ENCODE measurements at regions not wholly inside any gene's neighbourhood (a gene's known extent, or its start where the extent isn't known, plus 50 kb on each side); places are given as distances from the start of the nearest gene placed in this dataset.
A peak's percentile ranks its signal among the peaks of the same experiment; 100 is the strongest.

GRCh38 chr1:182293119-182293589, 98.4 kb downstream of the GLUL start:
- no peak for DNase-seq

DNA sequence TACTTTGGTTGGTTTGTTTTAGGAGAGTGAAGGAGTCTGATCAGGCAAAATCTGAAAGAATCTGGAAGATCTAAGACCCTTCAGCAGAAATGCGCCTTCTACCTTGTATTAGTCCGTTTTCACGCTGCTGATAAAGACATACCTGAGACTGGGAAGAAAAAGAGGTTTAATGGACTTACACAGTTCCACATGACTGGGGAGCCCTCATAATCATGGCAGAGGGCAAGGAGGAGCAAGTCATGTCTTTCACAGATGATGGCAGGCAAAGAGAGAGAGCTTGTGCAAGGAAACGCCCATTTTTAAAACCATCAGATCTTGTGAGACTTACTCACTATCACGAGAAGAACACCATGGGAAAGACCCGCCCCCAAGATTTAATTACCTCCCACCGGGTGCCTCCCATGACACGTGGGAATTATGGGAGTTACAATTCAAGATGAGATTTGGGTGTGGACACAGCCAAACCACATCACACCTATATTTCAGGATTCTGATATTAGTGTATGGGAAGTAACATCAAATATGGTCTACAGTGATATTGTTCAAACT, 99.3 kb downstream of the GLUL start:
- DNase-seq = no peak

DNA sequence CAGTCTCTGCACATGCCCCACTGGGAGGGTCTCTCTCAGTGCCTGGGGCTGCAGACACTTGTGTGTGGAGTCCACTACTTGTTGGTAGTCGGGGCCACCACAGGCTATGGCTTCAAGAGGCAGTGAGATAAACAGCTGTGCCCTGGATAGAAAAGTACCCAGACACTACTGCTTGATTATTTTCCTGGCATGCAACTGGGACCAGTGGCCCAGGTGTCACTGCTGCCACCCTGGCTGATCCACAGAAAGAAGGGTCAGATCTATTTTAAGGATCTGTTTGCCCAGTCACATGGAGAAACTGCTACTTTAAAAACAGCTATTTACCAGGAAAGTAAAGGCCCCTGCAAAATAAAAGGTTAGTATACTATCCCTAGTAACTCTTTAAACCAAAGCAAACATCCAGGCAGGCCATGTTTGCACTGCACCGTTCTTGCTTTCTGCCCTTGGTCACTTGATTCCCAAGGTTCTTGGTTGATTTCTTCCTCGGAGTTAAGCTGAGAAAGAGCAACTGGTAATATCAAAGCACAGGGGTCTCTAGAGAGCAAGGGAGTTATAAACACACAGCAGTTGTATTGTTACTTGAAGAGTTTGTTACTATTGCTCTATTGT, 99.9 kb downstream of the GLUL start:
- no peak for DNase-seq

- DNase-seq = no peak
Observed at GRCh38 chr1:182288749-182289604, 102.6 kb downstream of the GLUL start.

- no peak for DNase-seq
Observed at GRCh38 chr1:182286761-182287160, 104.8 kb downstream of the GLUL start.

- DNase-seq = no peak
Observed at GRCh38 chr1:182283746-182284544, 107.6 kb downstream of the GLUL start.

- DNase-seq = no peak
Observed at GRCh38 chr1:182281541-182281940, 110.0 kb downstream of the GLUL start.

DNA sequence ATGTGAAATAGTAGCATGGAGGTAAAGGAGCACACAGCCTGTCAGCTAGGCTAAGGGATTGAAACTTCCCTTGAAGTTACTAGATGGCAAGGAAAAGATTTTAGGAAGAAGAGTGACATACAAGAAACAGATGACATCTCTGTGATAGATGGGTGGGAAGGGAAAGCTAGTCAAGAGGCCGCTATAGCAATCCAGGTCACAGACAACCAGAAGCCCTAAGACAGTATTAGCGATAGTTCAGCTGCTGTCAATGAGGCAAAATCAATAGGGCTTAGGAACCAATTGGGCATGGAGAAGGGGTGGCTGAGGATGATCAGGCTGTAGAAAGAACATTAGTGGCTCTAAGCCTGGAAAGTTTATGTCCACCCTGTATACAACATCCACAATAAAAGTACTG, 111.1 kb downstream of the GLUL start:
- DNase-seq = no peak

DNA sequence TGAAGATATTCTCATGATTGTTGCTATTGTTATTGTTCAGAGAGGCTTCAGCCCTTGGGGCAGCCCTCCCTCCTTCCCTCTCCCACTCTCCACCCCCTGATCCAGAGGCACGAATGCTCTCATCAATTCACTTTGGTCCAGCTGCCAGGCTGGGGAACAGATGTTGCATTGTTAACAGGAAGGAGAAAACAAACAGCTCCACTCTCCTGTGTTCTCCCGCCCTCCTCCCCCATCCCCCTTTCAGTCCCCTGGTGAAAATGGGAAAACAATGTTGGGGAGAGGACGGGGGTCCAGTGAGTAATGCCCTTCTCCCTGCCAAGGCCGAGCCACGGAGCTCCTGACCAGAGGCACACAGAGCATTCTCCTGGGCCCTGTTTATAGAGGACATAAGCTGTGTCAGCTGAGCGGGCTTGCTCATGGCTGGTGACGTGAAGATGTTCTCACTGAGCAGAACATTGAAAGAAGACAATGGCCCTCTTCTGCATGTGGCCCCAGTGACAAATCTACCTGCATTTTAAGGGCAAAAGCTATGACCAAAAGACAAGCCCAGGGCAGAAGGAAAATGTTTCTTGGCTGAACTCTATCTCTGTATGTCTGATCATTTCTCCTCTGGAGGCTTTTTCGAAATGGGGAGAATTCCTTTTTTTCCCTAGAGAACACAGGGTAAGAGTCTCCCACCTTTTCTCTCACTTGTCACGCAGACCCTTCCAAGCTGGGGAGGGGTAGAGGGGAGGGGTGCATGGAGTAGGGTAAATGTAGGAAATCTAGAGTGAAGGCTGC, 111.7 kb downstream of the GLUL start:
- peak; percentile 70 for DNase-seq

DNA sequence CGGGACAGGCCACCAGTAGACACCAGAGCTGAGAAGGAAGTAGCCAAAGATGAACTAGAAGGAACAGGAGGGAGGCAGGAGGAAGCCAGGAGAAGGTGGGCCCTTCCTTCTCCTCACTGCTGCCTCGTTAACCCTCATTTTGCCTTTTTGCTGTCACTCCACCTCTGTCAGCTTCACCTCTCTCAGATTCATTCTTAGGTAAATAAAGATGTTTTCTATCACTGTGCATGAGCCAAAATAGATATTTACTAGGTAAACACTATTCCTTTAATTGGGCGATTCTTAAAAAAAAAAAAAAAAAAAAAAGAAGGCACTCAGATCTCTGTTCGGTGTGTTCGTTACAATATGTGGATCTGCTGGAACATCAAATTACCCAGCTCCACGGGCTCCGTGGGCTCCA, 112.3 kb downstream of the GLUL start:
- DNase-seq = peak; percentile 70

GRCh38 chr1:182278144-182279054, 113.2 kb downstream of the GLUL start:
- DNase-seq = no peak

- DNase-seq = no peak
Observed at GRCh38 chr1:182275271-182275670, 116.3 kb downstream of the GLUL start.

DNA sequence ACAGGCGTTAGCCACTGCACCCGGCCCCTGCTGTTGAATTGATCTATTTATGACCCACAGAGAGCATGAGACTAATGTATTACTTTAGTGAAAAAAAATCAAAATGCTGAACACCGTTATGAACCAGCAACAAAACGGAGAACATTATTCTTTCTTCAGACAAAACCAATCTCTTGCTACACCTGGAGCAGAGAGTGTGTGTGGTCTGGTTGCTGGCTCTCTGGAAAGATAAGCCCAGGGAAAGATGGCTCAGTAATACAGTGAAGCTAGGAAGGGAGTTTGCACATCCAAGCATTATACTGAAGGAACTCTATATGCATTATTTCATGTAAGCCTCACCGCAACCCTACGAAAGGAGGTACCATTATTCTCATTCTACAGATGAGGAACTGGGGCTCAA, 117.0 kb downstream of the GLUL start:
- no peak for DNase-seq

GRCh38 chr1:182270731-182271130, 120.9 kb downstream of the GLUL start:
- no peak for DNase-seq

- DNase-seq = no peak
Observed at GRCh38 chr1:182269097-182269496, 122.5 kb downstream of the GLUL start.

- DNase-seq = no peak
Observed at GRCh38 chr1:182268669-182269068, 122.9 kb downstream of the GLUL start.

GRCh38 chr1:182264185-182264584, 127.4 kb downstream of the GLUL start:
- DNase-seq = no peak

GRCh38 chr1:182263706-182264105, 127.9 kb downstream of the GLUL start:
- no peak for DNase-seq

DNA sequence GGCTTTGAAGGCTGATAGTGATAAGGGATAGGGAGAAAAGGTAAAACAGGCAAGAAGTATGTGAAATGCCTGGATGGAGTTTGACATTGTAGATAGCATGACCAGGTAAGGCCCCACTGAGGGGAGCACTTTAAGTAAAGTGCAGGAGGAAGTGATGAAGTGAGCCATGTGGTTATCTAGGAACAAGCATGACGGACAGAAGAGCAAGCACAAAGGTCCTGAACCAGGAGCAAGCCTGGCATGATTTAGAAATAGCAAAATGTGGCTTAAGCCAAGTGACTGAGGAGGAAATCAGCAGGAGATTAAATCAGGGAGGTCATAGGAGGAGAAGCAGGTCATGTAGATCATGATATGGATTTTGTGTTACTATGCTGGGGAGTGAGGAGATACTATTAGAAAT, 129.2 kb downstream of the GLUL start:
- DNase-seq = no peak

- DNase-seq = no peak
Observed at GRCh38 chr1:182261655-182262054, 129.9 kb downstream of the GLUL start.

- no peak for DNase-seq
Observed at GRCh38 chr1:182260516-182260915, 131.1 kb downstream of the GLUL start.

Data from NCI-H2029 treated with DMSO at 0.1 percent for 48 hours (cell line).